ENCODE measurements at regions not wholly inside any gene's neighbourhood (a gene's known extent, or its start where the extent isn't known, plus 50 kb on each side); places are given as distances from the start of the nearest gene placed in this dataset.

DNA sequence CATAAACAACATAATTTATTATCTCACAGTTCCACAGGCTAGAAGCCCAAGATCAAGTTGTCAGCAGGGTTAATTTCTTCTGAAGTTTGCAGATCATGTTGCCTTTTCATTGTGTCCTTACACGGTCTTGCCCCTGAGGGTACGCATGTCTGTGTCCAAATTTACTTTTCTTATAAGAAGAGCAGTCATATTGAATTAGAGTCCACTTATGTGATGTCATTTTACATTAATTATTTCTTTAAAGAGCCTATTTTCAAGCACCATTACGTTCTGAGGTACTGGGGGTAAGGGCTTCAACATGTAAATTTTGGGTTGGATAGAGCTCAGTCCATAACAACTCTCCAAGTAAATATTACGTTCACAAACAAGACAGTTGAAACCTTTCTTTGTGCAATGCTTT, 236.6 kb upstream of the OR4E1 start:
- TF ChIP-seq, protein P1, sequence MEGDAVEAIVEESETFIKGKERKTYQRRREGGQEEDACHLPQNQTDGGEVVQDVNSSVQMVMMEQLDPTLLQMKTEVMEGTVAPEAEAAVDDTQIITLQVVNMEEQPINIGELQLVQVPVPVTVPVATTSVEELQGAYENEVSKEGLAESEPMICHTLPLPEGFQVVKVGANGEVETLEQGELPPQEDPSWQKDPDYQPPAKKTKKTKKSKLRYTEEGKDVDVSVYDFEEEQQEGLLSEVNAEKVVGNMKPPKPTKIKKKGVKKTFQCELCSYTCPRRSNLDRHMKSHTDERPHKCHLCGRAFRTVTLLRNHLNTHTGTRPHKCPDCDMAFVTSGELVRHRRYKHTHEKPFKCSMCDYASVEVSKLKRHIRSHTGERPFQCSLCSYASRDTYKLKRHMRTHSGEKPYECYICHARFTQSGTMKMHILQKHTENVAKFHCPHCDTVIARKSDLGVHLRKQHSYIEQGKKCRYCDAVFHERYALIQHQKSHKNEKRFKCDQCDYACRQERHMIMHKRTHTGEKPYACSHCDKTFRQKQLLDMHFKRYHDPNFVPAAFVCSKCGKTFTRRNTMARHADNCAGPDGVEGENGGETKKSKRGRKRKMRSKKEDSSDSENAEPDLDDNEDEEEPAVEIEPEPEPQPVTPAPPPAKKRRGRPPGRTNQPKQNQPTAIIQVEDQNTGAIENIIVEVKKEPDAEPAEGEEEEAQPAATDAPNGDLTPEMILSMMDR (IDR thresholded peaks at IDR 0.05): no peak
- TF ChIP-seq, protein P2, sequence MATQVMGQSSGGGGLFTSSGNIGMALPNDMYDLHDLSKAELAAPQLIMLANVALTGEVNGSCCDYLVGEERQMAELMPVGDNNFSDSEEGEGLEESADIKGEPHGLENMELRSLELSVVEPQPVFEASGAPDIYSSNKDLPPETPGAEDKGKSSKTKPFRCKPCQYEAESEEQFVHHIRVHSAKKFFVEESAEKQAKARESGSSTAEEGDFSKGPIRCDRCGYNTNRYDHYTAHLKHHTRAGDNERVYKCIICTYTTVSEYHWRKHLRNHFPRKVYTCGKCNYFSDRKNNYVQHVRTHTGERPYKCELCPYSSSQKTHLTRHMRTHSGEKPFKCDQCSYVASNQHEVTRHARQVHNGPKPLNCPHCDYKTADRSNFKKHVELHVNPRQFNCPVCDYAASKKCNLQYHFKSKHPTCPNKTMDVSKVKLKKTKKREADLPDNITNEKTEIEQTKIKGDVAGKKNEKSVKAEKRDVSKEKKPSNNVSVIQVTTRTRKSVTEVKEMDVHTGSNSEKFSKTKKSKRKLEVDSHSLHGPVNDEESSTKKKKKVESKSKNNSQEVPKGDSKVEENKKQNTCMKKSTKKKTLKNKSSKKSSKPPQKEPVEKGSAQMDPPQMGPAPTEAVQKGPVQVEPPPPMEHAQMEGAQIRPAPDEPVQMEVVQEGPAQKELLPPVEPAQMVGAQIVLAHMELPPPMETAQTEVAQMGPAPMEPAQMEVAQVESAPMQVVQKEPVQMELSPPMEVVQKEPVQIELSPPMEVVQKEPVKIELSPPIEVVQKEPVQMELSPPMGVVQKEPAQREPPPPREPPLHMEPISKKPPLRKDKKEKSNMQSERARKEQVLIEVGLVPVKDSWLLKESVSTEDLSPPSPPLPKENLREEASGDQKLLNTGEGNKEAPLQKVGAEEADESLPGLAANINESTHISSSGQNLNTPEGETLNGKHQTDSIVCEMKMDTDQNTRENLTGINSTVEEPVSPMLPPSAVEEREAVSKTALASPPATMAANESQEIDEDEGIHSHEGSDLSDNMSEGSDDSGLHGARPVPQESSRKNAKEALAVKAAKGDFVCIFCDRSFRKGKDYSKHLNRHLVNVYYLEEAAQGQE (IDR thresholded peaks at IDR 0.05; ENCODE audit: insufficient read depth in 1 of 2, low read depth in 2 of 2, low read length in 1 of 2): no peak
- no peak for TF ChIP-seq POLR2AphosphoS5 (IDR thresholded peaks at IDR 0.05; ENCODE audit: low read depth, low read length)
